ENCODE measurements at regions not wholly inside any gene's neighbourhood (a gene's known extent, or its start where the extent isn't known, plus 50 kb on each side); places are given as distances from the start of the nearest gene placed in this dataset.

GRCh38 chr5:61653807-61654580 is 321.9 kb downstream of the ZSWIM6 start:
- Mint-ChIP-seq H3K36me3 (ENCODE audit: low read depth) (no peaks in the 10 kb centered on the region), H3K27me3 (ENCODE audit: low read depth) (peaks cover 8% of the 10 kb centered on the region), H3K27ac (no peak overlapping the region), H3K4me3 (no peak overlapping the region), H3K9me3 (no peaks in the 10 kb centered on the region), H3K4me1 (ENCODE audit: low read depth) (no peaks in the 10 kb centered on the region)

DNA sequence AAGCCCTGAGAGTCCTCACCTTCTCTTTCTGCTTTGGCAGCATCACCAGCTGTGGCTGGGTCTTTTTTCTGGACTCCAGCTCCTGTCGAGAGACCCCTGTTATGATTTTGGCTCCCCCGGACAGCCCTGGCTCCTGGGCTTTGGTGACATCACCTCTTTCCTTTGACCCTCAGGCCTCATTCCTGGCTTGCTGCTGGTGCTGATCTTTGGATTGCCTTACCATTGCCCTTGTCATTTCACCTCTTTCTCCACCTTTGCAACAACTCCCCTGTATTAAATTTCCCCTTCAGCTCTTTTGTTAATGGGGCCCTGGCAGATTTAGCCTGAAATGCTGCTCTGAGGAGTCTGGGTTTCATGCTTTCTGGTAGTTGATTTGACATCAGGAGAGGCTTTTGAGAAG is 322.8 kb downstream of the ZSWIM6 start:
- Mint-ChIP-seq H3K36me3 (ENCODE audit: low read depth) (no peaks in the 10 kb centered on the region), H3K27ac (no peak overlapping the region), H3K4me1 (ENCODE audit: low read depth) (no peaks in the 10 kb centered on the region), H3K4me3 (no peak overlapping the region), H3K27me3 (ENCODE audit: low read depth) (peaks cover 4% of the 10 kb centered on the region), H3K9me3 (no peaks in the 10 kb centered on the region)

DNA sequence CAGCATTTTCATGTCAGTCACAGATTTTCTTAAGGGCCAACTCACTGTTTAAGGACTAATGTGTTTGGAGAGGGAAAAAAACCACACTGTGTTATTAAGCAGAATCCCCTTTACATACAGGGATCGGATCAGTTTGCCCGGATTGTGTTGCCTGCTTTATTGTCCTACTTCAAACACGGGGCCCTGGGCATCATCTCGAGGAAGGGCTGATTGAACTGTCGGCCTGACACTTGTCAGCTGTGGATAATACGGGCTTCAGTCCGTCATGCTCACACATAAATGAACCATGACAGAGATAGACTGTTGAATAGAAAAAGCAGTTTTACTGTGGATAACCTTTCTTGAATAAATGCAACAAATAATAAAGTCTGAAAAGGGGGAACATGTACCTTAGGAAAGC is 325.0 kb downstream of the ZSWIM6 start:
- no peak overlapping the region for H3K27ac Mint-ChIP-seq
- no peaks in the 10 kb centered on the region for H3K9me3 Mint-ChIP-seq
- no peaks in the 10 kb centered on the region for H3K36me3 Mint-ChIP-seq (ENCODE audit: low read depth)
- no peak overlapping the region for H3K4me3 Mint-ChIP-seq
- H3K27me3 Mint-ChIP-seq (ENCODE audit: low read depth) = peaks cover 4% of the 10 kb centered on the region
- H3K4me1 Mint-ChIP-seq (ENCODE audit: low read depth) = no peaks in the 10 kb centered on the region

- Mint-ChIP-seq H3K9me3 (no peaks in the 10 kb centered on the region), H3K27me3 (ENCODE audit: low read depth) (peaks cover 4% of the 10 kb centered on the region), H3K4me3 (no peak overlapping the region), H3K36me3 (ENCODE audit: low read depth) (no peaks in the 10 kb centered on the region), H3K27ac (no peak overlapping the region), H3K4me1 (ENCODE audit: low read depth) (no peaks in the 10 kb centered on the region)
These were observed 325.6 kb downstream of the ZSWIM6 start for GRCh38 chr5:61657686-61658085.

- no peaks in the 10 kb centered on the region for H3K36me3 Mint-ChIP-seq (ENCODE audit: low read depth)
- H3K4me3 Mint-ChIP-seq = no peak overlapping the region
- no peak overlapping the region for H3K27ac Mint-ChIP-seq
- peaks cover 4% of the 10 kb centered on the region for H3K27me3 Mint-ChIP-seq (ENCODE audit: low read depth)
- H3K4me1 Mint-ChIP-seq (ENCODE audit: low read depth) = no peaks in the 10 kb centered on the region
- no peaks in the 10 kb centered on the region for H3K9me3 Mint-ChIP-seq
These were observed 326.5 kb downstream of the ZSWIM6 start for GRCh38 chr5:61658592-61659008.

GRCh38 chr5:61659221-61659696 is 327.2 kb downstream of the ZSWIM6 start:
- Mint-ChIP-seq H3K4me3 (no peak overlapping the region), H3K9me3 (no peaks in the 10 kb centered on the region), H3K27me3 (ENCODE audit: low read depth) (peaks cover 4% of the 10 kb centered on the region), H3K36me3 (ENCODE audit: low read depth) (no peaks in the 10 kb centered on the region), H3K27ac (no peak overlapping the region), H3K4me1 (ENCODE audit: low read depth) (no peaks in the 10 kb centered on the region)

- H3K27me3 Mint-ChIP-seq (ENCODE audit: low read depth) = peaks cover 6% of the 10 kb centered on the region
- no peaks in the 10 kb centered on the region for H3K36me3 Mint-ChIP-seq (ENCODE audit: low read depth)
- H3K4me1 Mint-ChIP-seq (ENCODE audit: low read depth) = peaks cover 3% of the 10 kb centered on the region
- no peak overlapping the region for H3K4me3 Mint-ChIP-seq
- no peak overlapping the region for H3K27ac Mint-ChIP-seq
- H3K9me3 Mint-ChIP-seq = no peaks in the 10 kb centered on the region
These were observed 330.6 kb downstream of the ZSWIM6 start for GRCh38 chr5:61662670-61663069.

DNA sequence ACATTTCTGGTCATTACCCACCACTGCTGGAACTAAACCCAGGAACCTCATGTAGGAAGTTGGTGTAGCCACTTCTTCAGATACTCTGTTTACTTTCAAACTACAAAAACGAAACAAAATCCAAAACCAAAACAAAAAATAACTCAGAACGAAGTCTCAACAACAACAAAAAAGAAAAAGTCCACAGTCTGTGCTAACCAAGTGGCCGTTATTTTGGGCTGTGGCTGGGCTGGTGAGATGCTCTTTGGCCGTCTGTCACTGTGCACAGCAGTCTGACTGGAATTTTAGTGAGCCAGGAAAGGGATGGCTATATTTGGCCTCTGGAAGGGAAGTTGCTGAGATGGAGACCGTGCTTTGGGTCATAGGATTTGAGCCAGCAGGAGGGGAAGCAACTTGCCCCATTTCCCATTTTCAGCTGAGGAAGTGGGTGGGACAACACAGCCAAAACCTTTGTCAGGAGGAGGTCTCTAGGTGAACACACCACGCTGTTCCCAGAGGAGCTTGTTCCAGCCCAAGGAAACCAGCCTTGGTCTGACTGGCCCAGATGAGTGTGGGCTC is 334.1 kb downstream of the ZSWIM6 start:
- Mint-ChIP-seq H3K4me3 (peak overlapping the region; percentile 22), H3K36me3 (ENCODE audit: low read depth) (no peaks in the 10 kb centered on the region), H3K27me3 (ENCODE audit: low read depth) (peaks cover 6% of the 10 kb centered on the region), H3K27ac (no peak overlapping the region), H3K9me3 (no peaks in the 10 kb centered on the region), H3K4me1 (ENCODE audit: low read depth) (peaks cover 3% of the 10 kb centered on the region)

DNA sequence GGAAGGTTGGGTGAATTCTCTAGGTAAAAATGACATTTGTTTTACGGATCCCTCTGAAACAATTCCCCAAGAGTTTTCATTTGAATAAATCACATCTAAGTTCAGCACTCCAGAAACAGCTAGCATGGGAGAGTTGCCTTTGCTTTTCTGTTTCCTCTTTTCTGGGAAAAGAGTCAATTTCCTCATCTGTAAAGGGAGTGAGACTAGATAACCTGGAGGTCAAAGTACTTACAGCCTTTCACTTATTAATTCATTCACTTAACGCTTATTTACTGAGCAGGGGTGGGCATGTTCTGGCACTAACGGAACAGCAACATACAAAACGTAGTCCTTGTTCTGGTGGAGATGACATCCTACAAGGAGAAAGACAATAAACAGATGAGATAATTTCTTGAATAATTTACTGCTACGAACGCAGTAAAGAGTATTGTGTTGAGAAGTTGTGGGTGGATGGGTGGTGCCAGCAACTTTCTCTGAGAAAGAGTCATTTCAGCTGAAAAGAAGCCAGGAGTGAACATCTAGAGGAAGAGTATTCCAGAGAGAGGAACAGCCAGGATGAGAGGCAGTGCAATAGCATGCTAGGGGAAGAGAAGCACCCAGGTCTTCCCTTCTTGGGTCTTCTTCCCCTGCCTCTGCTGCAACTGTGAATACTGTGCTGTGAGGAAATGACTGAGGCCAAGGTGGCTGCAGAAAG is 335.6 kb downstream of the ZSWIM6 start:
- Mint-ChIP-seq H3K9me3 (no peaks in the 10 kb centered on the region), H3K27me3 (ENCODE audit: low read depth) (peaks cover 6% of the 10 kb centered on the region), H3K4me1 (ENCODE audit: low read depth) (peaks cover 3% of the 10 kb centered on the region)

DNA sequence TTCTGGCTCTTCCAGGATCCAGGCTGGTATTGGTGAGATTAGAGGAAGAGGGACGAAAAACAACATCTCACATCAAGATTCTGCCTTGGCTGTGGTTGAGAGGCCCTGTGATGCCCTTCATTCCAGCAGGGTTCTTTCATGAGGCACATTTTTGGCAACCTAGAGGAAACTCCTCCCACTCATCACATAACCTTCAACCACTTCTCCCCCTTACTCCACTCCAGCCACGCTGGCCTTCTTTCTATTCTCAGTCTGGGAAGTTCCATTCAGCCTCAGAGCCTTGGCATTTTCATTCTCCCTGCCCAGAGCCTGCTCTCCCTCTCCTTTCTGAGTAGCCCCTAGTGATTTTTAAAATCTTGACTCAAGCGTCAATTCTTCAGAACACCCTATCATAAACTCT is 337.5 kb downstream of the ZSWIM6 start:
- Mint-ChIP-seq H3K4me3 (no peak overlapping the region), H3K27ac (no peak overlapping the region), H3K9me3 (no peaks in the 10 kb centered on the region), H3K4me1 (ENCODE audit: low read depth) (peaks cover 3% of the 10 kb centered on the region), H3K27me3 (ENCODE audit: low read depth) (peaks cover 6% of the 10 kb centered on the region), H3K36me3 (ENCODE audit: low read depth) (no peaks in the 10 kb centered on the region)

More for the DNA sequence above, 335.6 kb downstream of the ZSWIM6 start:
- no peak overlapping the region for H3K27ac Mint-ChIP-seq
- H3K4me3 Mint-ChIP-seq = no peak overlapping the region
- no peaks in the 10 kb centered on the region for H3K36me3 Mint-ChIP-seq (ENCODE audit: low read depth)

- peaks cover 6% of the 10 kb centered on the region for H3K27me3 Mint-ChIP-seq (ENCODE audit: low read depth)
- no peak overlapping the region for H3K27ac Mint-ChIP-seq
- H3K4me3 Mint-ChIP-seq = no peak overlapping the region
- H3K9me3 Mint-ChIP-seq = no peaks in the 10 kb centered on the region
- no peaks in the 10 kb centered on the region for H3K36me3 Mint-ChIP-seq (ENCODE audit: low read depth)
- peaks cover 3% of the 10 kb centered on the region for H3K4me1 Mint-ChIP-seq (ENCODE audit: low read depth)
These were observed 338.9 kb downstream of the ZSWIM6 start for GRCh38 chr5:61670941-61671340.

- no peaks in the 10 kb centered on the region for H3K27me3 Mint-ChIP-seq (ENCODE audit: low read depth)
- no peaks in the 10 kb centered on the region for H3K9me3 Mint-ChIP-seq
- no peak overlapping the region for H3K27ac Mint-ChIP-seq
- no peaks in the 10 kb centered on the region for H3K36me3 Mint-ChIP-seq (ENCODE audit: low read depth)
- no peaks in the 10 kb centered on the region for H3K4me1 Mint-ChIP-seq (ENCODE audit: low read depth)
- H3K4me3 Mint-ChIP-seq = no peak overlapping the region
These were observed 341.1 kb downstream of the ZSWIM6 start for GRCh38 chr5:61673007-61673735.

- no peak overlapping the region for H3K4me3 Mint-ChIP-seq
- no peaks in the 10 kb centered on the region for H3K36me3 Mint-ChIP-seq (ENCODE audit: low read depth)
These were observed 342.3 kb downstream of the ZSWIM6 start for GRCh38 chr5:61674378-61674777.

GRCh38 chr5:61675015-61675692 is 343.1 kb downstream of the ZSWIM6 start:
- Mint-ChIP-seq H3K36me3 (ENCODE audit: low read depth) (no peaks in the 10 kb centered on the region), H3K27ac (no peak overlapping the region), H3K27me3 (ENCODE audit: low read depth) (no peaks in the 10 kb centered on the region), H3K4me3 (no peak overlapping the region), H3K4me1 (ENCODE audit: low read depth) (no peaks in the 10 kb centered on the region), H3K9me3 (no peaks in the 10 kb centered on the region)

More at GRCh38 chr5:61674378-61674777, 342.3 kb downstream of the ZSWIM6 start:
- H3K27me3 Mint-ChIP-seq (ENCODE audit: low read depth) = no peaks in the 10 kb centered on the region
- H3K27ac Mint-ChIP-seq = no peak overlapping the region
- no peaks in the 10 kb centered on the region for H3K9me3 Mint-ChIP-seq
- H3K4me1 Mint-ChIP-seq (ENCODE audit: low read depth) = no peaks in the 10 kb centered on the region
